IMR-90 (cell line): ENCODE measurements at regions not wholly inside any gene's neighbourhood (a gene's known extent, or its start where the extent isn't known, plus 50 kb on each side); places are given as distances from the start of the nearest gene placed in this dataset.

Experiments
- ATAC-seq: fragments of 200-7000 bp; cut with Tn5 transposase; 2 replicates; pipeline ENCODE4 v1.9.1; 2020; ENCODE audit warnings: low read depth, mild to moderate bottlenecking, moderate library complexity
- BruUV-seq: library from RNA; stranded (reverse); fragments of 400-500 nt; replicated peaks from 2 replicates; lab custom pipeline; 2021; lab: Mats Ljungman, UMichigan
- CTCF ChIA-PET: fragments of 300-600 bp; formaldehyde crosslinking; extraction: SDS; loops from one replicate; lab custom pipeline; 2021; ENCODE audit warnings: antibody characterized with exemption; lab: Yijun Ruan, JAX
- POLR2A ChIA-PET: fragments of 300-600 bp; sonication (Branson Sonifier 250); formaldehyde crosslinking; loops from one replicate; lab custom pipeline; 2022; ENCODE audit warnings: antibody characterized with exemption; ENCODE audit not compliant: unreplicated experiment; lab: Charles Lee
- DNase-seq: peaks from one replicate; pipeline ENCODE4 v3.0.0; 2013
- H2AFZ ChIP-seq: replicated peaks from 2 replicates; pipeline ENCODE3; 2013; ENCODE audit warnings: low read length, mild to moderate bottlenecking; ENCODE audit not compliant: poor library complexity
- H2AK5ac ChIP-seq: 2 replicates; pipeline ENCODE4 v1.6.1; 2013; ENCODE audit warnings: low read depth, low read length, inconsistent platforms
- H2AK9ac ChIP-seq: replicated peaks from 2 replicates; pipeline ENCODE3; 2013; ENCODE audit warnings: mild to moderate bottlenecking, low read depth, low read length, moderate library complexity; ENCODE audit not compliant: poor library complexity
- H2BK120ac ChIP-seq: 2 replicates; pipeline ENCODE4 v1.6.1; 2013; ENCODE audit warnings: low read depth, low read length, inconsistent platforms
- H2BK15ac ChIP-seq: 3 replicates; pipeline ENCODE4 v1.6.1; 2013; ENCODE audit warnings: low read depth, low read length, inconsistent platforms
- H2BK20ac ChIP-seq: 2 replicates; pipeline ENCODE4 v1.6.1; 2013; ENCODE audit warnings: low read depth, mild to moderate bottlenecking, inconsistent platforms, low read length, moderate library complexity
- H2BK5ac ChIP-seq: 2 replicates; pipeline ENCODE4 v1.6.1; 2013; ENCODE audit warnings: mild to moderate bottlenecking, low read depth, low read length, inconsistent platforms; ENCODE audit not compliant: poor library complexity, severe bottlenecking
- H3K14ac ChIP-seq: replicated peaks from 2 replicates; pipeline ENCODE4 v1.6.1; 2013; ENCODE audit warnings: low read depth, low read length, inconsistent platforms
- H3K18ac ChIP-seq: 2 replicates; pipeline ENCODE4 v1.6.1; 2013; ENCODE audit warnings: low read depth, low read length, control low read depth
- H3K23ac ChIP-seq: 2 replicates; pipeline ENCODE4 v1.6.1; 2013; ENCODE audit warnings: low read depth, low read length, inconsistent platforms
- H3K27ac ChIP-seq: 2 replicates; pipeline ENCODE4 v1.5.1; 2013; ENCODE audit warnings: mild to moderate bottlenecking, control low read depth, low read length; ENCODE audit not compliant: insufficient read depth
- H3K27me3 ChIP-seq: 2 replicates; pipeline ENCODE4 v1.6.1; 2013; ENCODE audit warnings: low read length; ENCODE audit not compliant: control insufficient read depth, insufficient read depth
- H3K36me3 ChIP-seq: 2 replicates; pipeline ENCODE4 v1.6.1; 2013; ENCODE audit warnings: low read length, mixed read lengths; ENCODE audit not compliant: control insufficient read depth, insufficient read depth
- H3K4ac ChIP-seq: 2 replicates; pipeline ENCODE4 v1.6.1; 2013; ENCODE audit warnings: low read depth, low read length, inconsistent platforms
- H3K4me1 ChIP-seq: 2 replicates; pipeline ENCODE4 v1.6.1; 2013; ENCODE audit warnings: low read length, mixed read lengths; ENCODE audit not compliant: control insufficient read depth, insufficient read depth
- H3K4me2 ChIP-seq: 2 replicates; pipeline ENCODE4 v1.6.1; 2013; ENCODE audit warnings: low read depth, mild to moderate bottlenecking, control low read depth, low read length, moderate library complexity
- H3K4me3 ChIP-seq: 2 replicates; pipeline ENCODE4 v1.5.1; 2013; ENCODE audit warnings: low read depth, mild to moderate bottlenecking, control low read depth, low read length, moderate library complexity; ENCODE audit not compliant: insufficient read depth
- H3K56ac ChIP-seq: 2 replicates; pipeline ENCODE4 v1.6.1; 2013; ENCODE audit warnings: low read length, inconsistent platforms; ENCODE audit not compliant: insufficient read depth; ENCODE audit errors: extremely low read depth
- H3K79me1 ChIP-seq, 2 experiments: 2 replicates each; pipeline ENCODE4 v1.6.1; 2013; ENCODE audit warnings: low read length in 2 of 2, inconsistent platforms in 1 of 2, low read depth in 1 of 2
- H3K9ac ChIP-seq: 2 replicates; pipeline ENCODE4 v1.6.1; 2013; ENCODE audit warnings: low read depth, low read length, control low read depth
- H3K9me1 ChIP-seq: 2 replicates; pipeline ENCODE4 v1.6.1; 2013; ENCODE audit warnings: low read length, inconsistent platforms; ENCODE audit not compliant: insufficient read depth
- H3K9me3 ChIP-seq: 2 replicates; pipeline ENCODE4 v1.6.1; 2013; ENCODE audit warnings: low read length; ENCODE audit not compliant: control insufficient read depth, insufficient read depth
- H4K20me1 ChIP-seq: 2 replicates; pipeline ENCODE4 v1.6.1; 2013; ENCODE audit warnings: low read length, inconsistent platforms; ENCODE audit not compliant: insufficient read depth
- H4K5ac ChIP-seq: 2 replicates; pipeline ENCODE4 v1.6.1; 2013; ENCODE audit warnings: mild to moderate bottlenecking, low read depth, low read length, control low read depth
- H4K8ac ChIP-seq, 2 experiments: 2 replicates each; pipeline ENCODE4 v1.6.1; 2013; ENCODE audit warnings: low read depth in 2 of 2, low read length in 2 of 2, control low read depth in 1 of 2, inconsistent platforms in 1 of 2
- H4K91ac ChIP-seq: 2 replicates; pipeline ENCODE4 v1.6.1; 2013; ENCODE audit warnings: low read depth, low read length, inconsistent platforms; ENCODE audit not compliant: insufficient read depth
- CEBPB ChIP-seq: IDR thresholded peaks from 2 replicates; pipeline ENCODE4 v1.6.1; 2012; ENCODE audit warnings: low read depth, low read length, improper control_type of control experiment
- CTCF ChIP-seq: conservative IDR thresholded peaks from 2 replicates; pipeline ENCODE4 v1.5.1; 2012; ENCODE audit warnings: mild to moderate bottlenecking, low read depth, low read length, improper control_type of control experiment
- FOS ChIP-seq: fragments of 150-350 bp; IDR thresholded peaks from 2 replicates; pipeline ENCODE4 v1.6.1; 2016; ENCODE audit warnings: low read depth, low read length
- MAZ ChIP-seq: IDR thresholded peaks from 2 replicates; pipeline ENCODE4 v1.6.1; 2012; ENCODE audit warnings: low read depth, mild to moderate bottlenecking, low read length, improper control_type of control experiment, moderate library complexity, borderline replicate concordance
- MXI1 ChIP-seq: IDR thresholded peaks from 2 replicates; pipeline ENCODE4 v1.6.1; 2012; ENCODE audit warnings: low read depth, mild to moderate bottlenecking, low read length, moderate library complexity, borderline replicate concordance
- NFE2L2 ChIP-seq: fragments of 150-350 bp; IDR thresholded peaks from 2 replicates; pipeline ENCODE4 v1.6.1; 2016; ENCODE audit warnings: low read depth, mild to moderate bottlenecking, low read length
- POLR2A ChIP-seq: IDR thresholded peaks from 2 replicates; pipeline ENCODE4 v1.6.1; 2012; ENCODE audit warnings: mild to moderate bottlenecking, low read depth, low read length
- RFX5 ChIP-seq: IDR thresholded peaks from 2 replicates; pipeline ENCODE4 v1.8.0; 2012; ENCODE audit warnings: low read depth, mild to moderate bottlenecking, low read length, moderate library complexity
- SMC3 ChIP-seq: fragments of 150-350 bp; IDR thresholded peaks from 2 replicates; pipeline ENCODE4 v1.6.1; 2016; ENCODE audit warnings: low read depth, mild to moderate bottlenecking, antibody characterized with exemption, low read length, moderate library complexity
- USF2 ChIP-seq: fragments of 150-350 bp; IDR thresholded peaks from 2 replicates; pipeline ENCODE4 v1.6.1; 2017; ENCODE audit warnings: mild to moderate bottlenecking, antibody characterized with exemption, low read length, low read depth
- WGBS, 2 experiments: methylation state at CpG; one replicate each; pipeline versions ENCODE4 v1.1.5 to v1.1.7; 2013; ENCODE audit warnings: missing lambda C conversion rate in 2 of 2; ENCODE audit not compliant: insufficient read length in 1 of 2; ENCODE audit errors: extremely low coverage in 2 of 2; 5-methylcytosine and 5-hydroxymethylcytosine counted together
- dilution Hi-C: fragments of 300-500 bp; cut with HindIII; formaldehyde crosslinking; loops from one replicate; pipeline ENCODE4 v1.14.3; 2018; ENCODE audit warnings: low sequenced_read_pairs; ENCODE audit not compliant: unreplicated experiment
- in situ Hi-C: fragments of 300-500 bp; cut with MboI; formaldehyde crosslinking; loops from 3 replicates; pipeline ENCODE4 v1.14.3; 2019; ENCODE audit warnings: low sequenced_read_pairs, inconsistent platforms, mixed read lengths
- intact Hi-C: fragments of 100-400 bp; cut with micrococcal nuclease; formaldehyde crosslinking; loops from 2 replicates; pipeline ENCODE4 v1.10.0; 2022
- TF ChIP-seq, protein P1 (sequence below): fragments of 150-350 bp; IDR thresholded peaks from 2 replicates; pipeline ENCODE4 v1.6.1; 2016; ENCODE audit warnings: low read depth, mild to moderate bottlenecking, low read length, moderate library complexity, borderline replicate concordance

DNA sequence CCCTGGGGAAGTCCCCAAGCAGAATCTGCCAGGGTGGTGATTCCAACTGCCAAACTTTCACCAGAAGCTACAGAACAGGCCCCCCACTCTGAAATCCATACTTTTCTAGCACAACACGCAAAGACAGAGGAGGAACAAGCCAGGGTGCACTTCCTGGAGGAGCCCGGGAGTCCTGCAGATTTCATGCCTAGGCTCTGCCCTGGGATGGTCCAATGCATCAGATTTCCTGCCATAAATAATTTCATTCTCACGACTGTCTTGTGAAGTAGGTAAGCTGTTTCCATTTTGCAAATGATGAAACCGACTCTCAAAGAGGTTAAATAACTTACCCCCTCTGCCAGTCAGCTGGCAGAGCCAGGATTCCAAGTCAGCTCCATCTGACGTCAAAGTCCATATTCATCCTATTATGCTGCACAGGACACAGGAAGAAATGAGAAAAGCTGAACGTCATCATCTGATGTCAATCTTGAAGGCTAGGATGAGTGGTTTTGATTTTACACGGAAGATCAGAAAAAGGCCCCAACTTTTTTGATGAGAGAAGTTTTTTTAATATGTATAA lies 134.8 kb upstream of the IGF1R start:
- POLR2A ChIA-PET, result no interaction called here
- H3K18ac ChIP-seq, result no peak overlapping the region
- ATAC-seq, result no peak
- no peak overlapping the region for H3K14ac ChIP-seq
- H3K23ac ChIP-seq, result no peak overlapping the region
- H3K36me3 ChIP-seq, result no peaks in the 10 kb centered on the region
- no peak overlapping the region for H4K8ac ChIP-seq
- H3K9me1 ChIP-seq, result no peaks in the 10 kb centered on the region
- no peak overlapping the region for H3K4me3 ChIP-seq
- dilution Hi-C loops, result no loop called here
- H2AK5ac ChIP-seq, result no peak overlapping the region
- no peak overlapping the region for H2BK20ac ChIP-seq
- H3K4ac ChIP-seq, result no peak overlapping the region
- no peak overlapping the region for H2BK120ac ChIP-seq
- H2AFZ ChIP-seq, result no peak overlapping the region
- no TSS peak for BruUV-seq
- no peak overlapping the region for H2BK5ac ChIP-seq
- H2BK15ac ChIP-seq, result no peak overlapping the region
- TF ChIP-seq, protein P1, sequence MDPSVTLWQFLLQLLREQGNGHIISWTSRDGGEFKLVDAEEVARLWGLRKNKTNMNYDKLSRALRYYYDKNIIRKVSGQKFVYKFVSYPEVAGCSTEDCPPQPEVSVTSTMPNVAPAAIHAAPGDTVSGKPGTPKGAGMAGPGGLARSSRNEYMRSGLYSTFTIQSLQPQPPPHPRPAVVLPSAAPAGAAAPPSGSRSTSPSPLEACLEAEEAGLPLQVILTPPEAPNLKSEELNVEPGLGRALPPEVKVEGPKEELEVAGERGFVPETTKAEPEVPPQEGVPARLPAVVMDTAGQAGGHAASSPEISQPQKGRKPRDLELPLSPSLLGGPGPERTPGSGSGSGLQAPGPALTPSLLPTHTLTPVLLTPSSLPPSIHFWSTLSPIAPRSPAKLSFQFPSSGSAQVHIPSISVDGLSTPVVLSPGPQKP, result no peak
- TF ChIP-seq MXI1, result no peak
- no peak for TF ChIP-seq NFE2L2
- TF ChIP-seq USF2, result no peak
- no peak for TF ChIP-seq RFX5
- TF ChIP-seq MAZ, result no peak
- no peak for TF ChIP-seq CTCF
- no peak for TF ChIP-seq POLR2A
- no peak for TF ChIP-seq SMC3
- TF ChIP-seq FOS, result no peak
- TF ChIP-seq CEBPB, result no peak
- no CpG with 5 or more reads among the region's 7 CpGs for WGBS, 2 experiments
- H3K79me1 ChIP-seq, result no peaks in the 10 kb centered on the region
- no peak overlapping the region for H3K4me2 ChIP-seq
- intact Hi-C loops, result loop anchor here (10.0 kb wide), 1 partner anchor 701 kb away; no protein-coding TSS in a partner anchor
- in situ Hi-C loops, result loop anchor here (10.0 kb wide), 1 partner anchor 331 kb away; no protein-coding TSS in a partner anchor
- H3K27ac ChIP-seq, result no peak overlapping the region
- no peaks in the 10 kb centered on the region for H3K4me1 ChIP-seq
- no peak for DNase-seq
- H4K20me1 ChIP-seq, result no peaks in the 10 kb centered on the region
- no peak overlapping the region for H4K91ac ChIP-seq
- H4K5ac ChIP-seq, result no peak overlapping the region
- CTCF ChIA-PET, result interaction anchor here (0.6 to 2.0 kb wide), 4 partner anchors 8 to 563 kb away, joined by 3 to 4 read pairs (median 3); no protein-coding TSS in a partner anchor
- peaks cover 7% of the 10 kb centered on the region for H3K27me3 ChIP-seq
- H3K9me3 ChIP-seq, result no peaks in the 10 kb centered on the region
- H3K9ac ChIP-seq, result no peak overlapping the region
- no peak overlapping the region for H2AK9ac ChIP-seq
- no peak overlapping the region for H3K56ac ChIP-seq
